GM21526 (cell line): ENCODE measurements at regions not wholly inside any gene's neighbourhood (a gene's known extent, or its start where the extent isn't known, plus 50 kb on each side); places are given as distances from the start of the nearest gene placed in this dataset.

Source experiments
- ATAC-seq: cut with Tn5 transposase; IDR thresholded peaks from one replicate; pipeline ENCODE4 v1.9.1; 2021; ENCODE audit warnings: moderate library complexity; ENCODE audit not compliant: unreplicated experiment, low FRiP score

GRCh38 chrX:122817321-122817955 lies 366.6 kb upstream of the GRIA3 start:
- no peak for ATAC-seq

DNA sequence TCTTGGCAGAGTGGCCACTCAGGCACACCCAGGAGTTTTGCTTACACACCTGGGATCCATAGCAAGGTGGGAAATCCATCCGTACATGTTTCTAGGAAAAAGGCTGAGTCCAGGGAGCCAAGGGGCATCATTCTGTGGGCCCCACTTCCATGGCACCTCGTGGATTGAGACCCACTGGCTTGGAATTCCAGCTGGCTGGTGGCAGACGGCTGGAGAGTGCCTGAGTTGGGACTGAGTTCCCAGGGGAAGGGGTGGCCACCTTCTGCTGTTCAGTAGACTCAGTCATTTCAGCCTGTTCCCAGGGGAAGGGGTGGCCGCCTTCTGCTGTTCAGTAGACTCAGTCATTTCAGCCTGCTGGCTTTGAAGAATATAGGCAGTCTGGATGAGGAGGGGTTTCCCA lies 366.0 kb upstream of the GRIA3 start:
- ATAC-seq = no peak

- ATAC-seq = no peak
Observed at GRCh38 chrX:122833230-122833629, 350.8 kb upstream of the GRIA3 start.

DNA sequence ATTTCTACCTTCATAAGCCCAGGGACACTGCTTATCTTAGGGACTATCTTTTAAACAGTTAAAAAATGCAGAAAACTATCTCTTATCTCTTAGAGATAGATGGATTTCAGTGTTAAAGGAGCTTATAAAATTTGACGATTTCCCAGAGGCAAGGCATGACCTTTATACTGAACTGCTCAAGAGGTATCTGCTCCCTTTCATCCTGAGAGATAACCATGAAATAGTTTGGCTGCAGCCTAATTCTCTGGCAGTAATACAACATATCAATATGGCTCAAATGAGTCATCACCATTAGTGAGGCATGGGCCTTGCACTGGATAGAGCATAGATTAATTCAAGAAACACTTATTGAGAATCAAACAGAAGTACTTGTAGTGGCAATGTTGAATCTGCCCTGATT lies 348.2 kb upstream of the GRIA3 start:
- ATAC-seq = no peak

DNA sequence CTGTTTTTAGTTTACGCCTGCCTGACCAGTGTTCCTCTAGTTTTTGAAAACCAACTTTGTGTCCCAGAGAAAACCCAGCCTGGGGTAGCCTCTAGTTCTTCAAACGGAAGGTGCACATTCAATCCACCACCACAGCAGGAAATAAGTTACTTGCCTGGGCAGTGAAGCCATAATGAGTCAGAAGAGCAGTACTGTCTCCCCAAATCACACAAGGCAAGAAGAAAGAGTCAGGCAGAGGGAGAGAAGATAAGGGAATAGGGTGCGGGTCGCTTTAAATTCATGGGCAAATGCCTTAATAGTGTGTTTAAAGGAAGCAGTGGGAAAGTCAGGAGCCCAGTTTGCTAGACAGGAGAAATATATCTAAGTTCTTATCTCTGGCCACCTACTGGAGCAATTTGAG lies 333.8 kb upstream of the GRIA3 start:
- ATAC-seq = no peak

- ATAC-seq = no peak
Observed at GRCh38 chrX:122856205-122856604, 327.9 kb upstream of the GRIA3 start.

- no peak for ATAC-seq
Observed at GRCh38 chrX:122857734-122858133, 326.3 kb upstream of the GRIA3 start.

DNA sequence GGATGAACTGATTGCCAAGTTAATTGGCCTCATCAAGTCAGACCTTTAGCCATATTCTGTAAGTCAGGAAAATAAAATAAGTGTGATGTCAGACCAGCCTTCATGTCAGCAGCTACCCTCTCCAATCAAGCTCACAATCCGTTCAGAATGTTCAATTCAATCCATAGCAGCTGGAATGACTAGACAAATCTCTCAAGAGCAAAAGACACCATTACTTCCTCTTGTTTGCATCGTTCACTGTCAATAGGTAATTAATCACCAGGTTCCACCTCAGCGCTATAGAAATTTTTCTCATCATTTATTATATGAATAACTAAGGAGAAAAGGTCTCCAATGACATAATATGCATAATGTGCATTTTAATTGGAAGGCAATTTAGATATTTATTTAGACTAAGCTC lies 321.0 kb upstream of the GRIA3 start:
- no peak for ATAC-seq

- ATAC-seq = no peak
Observed at GRCh38 chrX:122866532-122866931, 317.5 kb upstream of the GRIA3 start.

DNA sequence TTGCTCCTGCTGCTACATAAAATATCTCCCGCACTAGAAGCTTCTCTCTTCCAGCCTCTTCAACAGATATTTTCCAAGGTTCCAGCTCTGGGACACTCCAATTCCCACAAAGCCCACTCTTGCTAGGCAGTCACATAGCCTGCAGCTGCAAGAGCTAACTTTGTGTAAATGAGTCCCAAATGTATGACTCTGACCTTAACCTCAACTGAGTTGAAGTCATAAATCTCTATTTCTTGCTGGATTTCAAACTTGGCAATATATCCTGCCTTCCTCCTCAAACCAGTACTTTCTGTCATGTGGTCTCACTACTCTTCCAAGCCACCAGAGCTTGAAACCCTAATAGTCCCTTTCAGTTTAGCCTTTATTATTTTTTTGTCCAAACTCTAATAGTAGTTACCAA lies 315.4 kb upstream of the GRIA3 start:
- no peak for ATAC-seq

GRCh38 chrX:122869171-122869570 lies 314.9 kb upstream of the GRIA3 start:
- no peak for ATAC-seq

DNA sequence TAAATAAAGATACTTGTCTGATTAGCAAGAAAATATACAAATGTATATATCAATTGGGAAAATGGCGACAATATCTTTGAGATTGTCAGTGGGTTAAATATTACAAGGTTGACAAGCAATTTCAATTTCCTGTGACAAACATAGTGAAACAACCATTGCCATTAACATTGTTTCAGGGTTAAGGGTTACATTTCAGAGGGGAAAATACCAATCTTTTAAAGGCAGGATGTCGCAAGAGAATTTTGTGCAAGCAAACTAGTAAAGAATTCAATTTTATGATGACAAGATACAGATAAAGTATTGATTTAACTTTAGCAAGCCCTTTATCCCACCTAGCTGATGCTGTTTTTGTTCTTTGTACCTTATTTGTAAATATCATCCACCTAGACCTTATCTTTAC lies 305.8 kb upstream of the GRIA3 start:
- no peak for ATAC-seq

GRCh38 chrX:122880952-122881351 lies 303.1 kb upstream of the GRIA3 start:
- no peak for ATAC-seq

- no peak for ATAC-seq
Observed at GRCh38 chrX:122890729-122891128, 293.3 kb upstream of the GRIA3 start.

DNA sequence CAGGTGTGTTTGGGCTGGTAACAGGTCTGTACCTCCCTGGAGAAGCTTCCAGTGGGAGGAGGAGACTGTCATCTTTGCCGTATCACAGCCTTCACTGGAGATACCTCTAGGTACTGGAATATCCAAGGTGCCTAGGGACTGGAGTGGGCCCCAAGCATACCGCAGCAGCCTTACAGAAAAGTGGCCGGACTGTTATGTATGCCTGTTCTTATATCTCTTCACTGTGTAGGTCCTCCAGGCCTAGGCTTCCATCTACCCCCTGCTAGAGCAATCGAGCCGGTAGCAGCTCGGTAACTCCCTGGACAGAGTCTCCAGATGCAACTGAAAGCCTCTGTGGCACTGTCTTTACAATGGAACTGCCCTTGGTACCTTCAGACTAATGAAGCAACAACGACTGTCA lies 277.4 kb upstream of the GRIA3 start:
- ATAC-seq = no peak

- no peak for ATAC-seq
Observed at GRCh38 chrX:122907375-122907774, 276.7 kb upstream of the GRIA3 start.

DNA sequence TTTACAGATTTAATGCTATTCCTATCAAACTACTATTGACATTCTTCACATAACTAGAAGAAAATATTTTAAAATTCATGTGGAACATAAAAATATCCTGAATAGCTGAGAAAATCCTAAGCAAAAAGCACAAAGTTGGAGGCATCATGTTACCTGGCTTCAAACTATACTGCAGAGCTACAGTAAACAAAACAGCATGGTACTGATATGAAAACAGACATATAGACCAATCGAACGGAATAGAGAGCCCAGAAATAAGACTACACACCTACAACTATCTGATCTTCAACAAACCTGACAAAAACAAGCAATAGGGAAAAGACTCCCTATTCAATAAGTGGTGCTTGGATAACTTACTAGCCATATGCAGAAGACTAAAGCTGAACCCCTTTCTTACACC lies 273.4 kb upstream of the GRIA3 start:
- ATAC-seq = no peak

DNA sequence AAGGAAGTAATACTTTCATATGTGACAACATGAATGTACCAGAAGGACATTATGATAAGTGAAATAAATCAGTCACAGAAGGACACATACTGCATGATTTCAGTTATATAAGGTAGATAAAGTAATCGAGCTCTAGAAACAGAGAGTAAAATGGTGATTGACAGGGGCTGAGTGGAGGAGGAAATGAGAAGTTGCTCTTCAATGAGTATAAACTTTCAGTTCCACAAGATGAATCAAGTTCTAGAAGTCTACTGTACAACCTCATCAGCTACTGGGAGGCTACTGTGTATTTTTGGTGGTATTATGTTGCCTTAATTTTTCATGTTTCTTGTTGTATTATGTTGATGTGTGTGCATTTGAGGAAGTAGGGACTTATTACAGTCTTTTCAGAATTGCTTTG lies 270.9 kb upstream of the GRIA3 start:
- no peak for ATAC-seq

- ATAC-seq = no peak
Observed at GRCh38 chrX:122913764-122914163, 270.3 kb upstream of the GRIA3 start.

GRCh38 chrX:122914256-122914655 lies 269.8 kb upstream of the GRIA3 start:
- ATAC-seq = no peak

- no peak for ATAC-seq
Observed at GRCh38 chrX:122934131-122934530, 249.9 kb upstream of the GRIA3 start.

- no peak for ATAC-seq
Observed at GRCh38 chrX:122940199-122940598, 243.9 kb upstream of the GRIA3 start.

GRCh38 chrX:122941806-122942205 lies 242.3 kb upstream of the GRIA3 start:
- no peak for ATAC-seq
